Adipocyte (in vitro differentiated cells): ENCODE measurements at regions not wholly inside any gene's neighbourhood (a gene's known extent, or its start where the extent isn't known, plus 50 kb on each side); places are given as distances from the start of the nearest gene placed in this dataset.
A peak's percentile ranks its signal among the peaks of the same experiment; 100 is the strongest.
"Not testable (repeated sequence)": the region's sequence is repeated elsewhere in the genome, so short reads cannot be mapped to it uniquely, and the experiment has no call there.

Experiments used
- DNase-seq: peaks from one replicate; pipeline ENCODE4 v3.0.0-alpha.2; 2015; ENCODE audit warnings: low read depth
- H3K27me3 ChIP-seq: replicated peaks from 2 replicates; pipeline ENCODE4 v1.7.0; 2013; ENCODE audit warnings: mild to moderate bottlenecking, low read length, moderate library complexity; ENCODE audit not compliant: control insufficient read depth, insufficient read depth
- H3K36me3 ChIP-seq: 2 replicates; pipeline ENCODE4 v1.7.0; 2013; ENCODE audit warnings: low read length, mild to moderate bottlenecking, moderate library complexity; ENCODE audit not compliant: control insufficient read depth, insufficient read depth, severe bottlenecking
- H3K4me1 ChIP-seq: 2 replicates; pipeline ENCODE4 v1.7.0; 2013; ENCODE audit warnings: mild to moderate bottlenecking, low read length, moderate library complexity; ENCODE audit not compliant: control insufficient read depth, insufficient read depth
- H3K4me3 ChIP-seq: 2 replicates; pipeline ENCODE4 v1.7.0; 2013; ENCODE audit warnings: mild to moderate bottlenecking, low read length, moderate library complexity
- H3K9ac ChIP-seq: 2 replicates; pipeline ENCODE4 v1.7.0; 2013; ENCODE audit warnings: mild to moderate bottlenecking, low read length, moderate library complexity
- H3K9me3 ChIP-seq: 2 replicates; pipeline ENCODE4 v1.7.0; 2013; ENCODE audit warnings: mild to moderate bottlenecking, low read length, moderate library complexity; ENCODE audit not compliant: control insufficient read depth

DNA sequence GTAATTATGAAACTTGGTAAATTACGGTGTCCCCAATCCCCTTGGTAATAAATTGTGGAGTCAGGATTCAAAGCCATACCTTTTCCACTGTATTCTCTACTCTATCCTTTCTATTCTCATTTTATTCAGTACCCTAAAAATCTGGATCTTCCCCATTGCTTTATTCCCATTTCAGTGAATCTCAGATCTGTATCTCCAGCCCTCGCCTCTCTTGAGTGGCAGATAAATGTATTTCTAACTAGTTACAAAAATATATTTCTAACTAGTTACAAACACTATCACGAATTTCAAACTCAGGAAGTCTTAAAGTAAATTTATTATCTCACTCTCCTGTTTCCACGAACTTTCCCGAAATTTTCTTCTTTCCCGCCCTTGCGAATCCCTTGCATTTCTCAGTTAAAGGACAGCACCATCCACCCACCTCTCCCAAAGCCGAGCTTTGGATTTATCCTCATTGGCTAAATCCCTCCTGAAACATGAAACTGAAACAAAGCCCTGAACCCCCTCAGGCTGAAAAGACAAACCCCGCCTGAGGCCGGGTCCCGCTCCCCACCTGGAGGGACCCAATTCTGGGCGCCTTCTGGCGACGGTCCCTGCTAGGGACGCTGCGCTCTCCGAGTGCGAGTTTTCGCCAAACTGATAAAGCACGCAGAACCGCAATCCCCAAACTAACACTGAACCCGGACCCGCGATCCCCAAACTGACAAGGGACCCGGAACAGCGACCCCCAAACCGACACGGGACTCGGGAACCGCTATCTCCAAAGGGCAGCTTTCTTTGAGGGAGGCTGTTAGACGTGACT is 164.3 kb upstream of the PABPC3 start:
- Histone ChIP-seq H3K27me3 (peaks cover 32% of the 10 kb centered on the region), H3K36me3 (no peaks in the 10 kb centered on the region), H3K9me3 (no peaks in the 10 kb centered on the region), H3K4me1 (peaks cover 22% of the 10 kb centered on the region), H3K9ac (peak overlapping the region; percentile 54), H3K4me3 (peak overlapping the region; percentile 80)
- peak; percentile 27 for DNase-seq

DNA sequence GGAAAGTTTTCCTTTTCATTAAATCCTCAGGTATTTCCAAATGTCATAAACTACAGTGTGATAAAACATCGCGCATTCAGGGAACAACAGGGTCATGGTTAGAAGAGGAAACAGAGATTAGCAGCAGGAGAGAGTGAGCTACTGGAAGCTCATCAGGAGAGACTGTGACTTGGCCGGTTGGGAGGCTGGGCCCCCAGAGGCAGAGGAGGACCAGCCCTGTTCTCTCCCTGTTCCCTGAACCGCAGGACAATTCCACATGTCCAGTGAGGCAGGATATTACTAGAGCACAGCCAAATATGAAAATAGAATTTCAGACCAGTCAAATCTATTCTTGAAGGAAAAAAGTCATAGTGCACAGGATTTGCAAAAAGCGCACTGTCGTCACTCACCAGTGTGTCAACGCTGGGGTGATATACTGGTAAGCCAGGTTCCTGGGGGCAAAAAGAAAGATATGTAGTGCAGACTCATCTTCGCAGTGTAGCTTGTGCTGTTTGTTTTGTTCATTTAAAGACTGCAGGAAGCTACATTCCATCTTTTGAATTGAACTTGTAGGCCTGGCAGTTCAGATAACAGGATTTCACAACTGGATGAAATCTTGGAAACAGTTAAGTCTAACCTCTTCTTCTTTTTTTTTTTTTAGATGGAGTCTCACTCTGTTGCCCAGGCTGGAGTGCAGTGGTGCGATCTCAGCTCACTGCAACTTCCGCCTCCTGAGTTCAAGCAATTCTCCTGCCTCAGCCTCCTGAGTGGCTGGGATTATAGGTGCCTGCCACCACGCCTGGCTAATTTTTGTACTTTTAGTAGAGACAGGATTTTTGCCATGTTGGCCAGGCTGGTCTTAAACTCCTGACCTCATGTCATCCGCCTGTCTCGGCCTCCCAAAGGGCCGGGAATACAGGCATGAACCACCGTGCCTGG is 162.6 kb upstream of the PABPC3 start:
- peak; percentile 40 for DNase-seq
- not testable (repeated sequence) for H3K36me3 ChIP-seq, H3K9me3 ChIP-seq
- H3K4me3 ChIP-seq = peak overlapping the region; percentile 37
- H3K9ac ChIP-seq = peak overlapping the region; percentile 40
- H3K4me1 ChIP-seq = peaks cover 22% of the 10 kb centered on the region
- peaks cover 27% of the 10 kb centered on the region for H3K27me3 ChIP-seq

DNA sequence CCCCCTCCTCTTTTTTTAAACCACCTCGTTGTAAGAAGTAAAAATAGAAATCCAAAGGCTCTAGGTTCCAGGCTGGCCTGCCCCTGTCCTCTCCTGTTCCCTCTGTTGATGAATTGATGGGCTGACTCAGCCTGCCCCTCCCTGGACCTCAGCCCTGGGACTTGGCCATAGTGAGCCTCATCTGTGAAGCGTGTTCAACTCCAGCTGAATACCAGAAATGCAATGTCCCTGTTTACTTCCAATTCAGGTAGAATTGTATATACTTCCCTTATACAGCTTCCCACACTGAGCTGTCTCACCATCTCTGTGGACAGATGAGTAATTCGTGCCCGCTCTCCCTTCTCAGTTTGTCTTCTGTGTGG is 161.9 kb upstream of the PABPC3 start:
- not testable (repeated sequence) for H3K36me3 ChIP-seq, H3K9me3 ChIP-seq, DNase-seq, H3K4me3 ChIP-seq, H3K9ac ChIP-seq
- Histone ChIP-seq H3K27me3 (peaks cover 24% of the 10 kb centered on the region), H3K4me1 (peaks cover 22% of the 10 kb centered on the region)

DNA sequence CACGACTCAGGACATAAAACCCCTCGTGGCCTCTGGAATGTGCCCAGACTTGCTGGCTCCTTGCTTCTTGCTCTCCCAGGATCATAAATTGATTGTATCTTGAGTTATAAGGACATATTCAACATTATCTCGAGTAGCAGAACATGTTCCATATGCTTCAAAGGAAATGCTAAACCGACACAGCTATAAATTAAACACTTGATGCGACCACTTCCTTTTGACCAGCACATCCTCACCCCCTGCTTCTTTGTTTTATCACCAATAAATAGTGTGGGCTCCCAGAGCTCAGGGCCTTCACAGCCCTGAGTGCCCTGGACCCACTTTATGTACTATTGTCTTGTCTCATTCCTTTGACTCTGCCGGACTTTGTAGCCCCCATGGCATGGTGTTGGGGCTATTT is 157.0 kb upstream of the PABPC3 start:
- no peak for DNase-seq
- no peaks in the 10 kb centered on the region for H3K36me3 ChIP-seq
- H3K27me3 ChIP-seq = no peaks in the 10 kb centered on the region
- no peaks in the 10 kb centered on the region for H3K4me1 ChIP-seq
- H3K9me3 ChIP-seq = no peaks in the 10 kb centered on the region
- H3K9ac ChIP-seq = no peak overlapping the region
- no peak overlapping the region for H3K4me3 ChIP-seq

DNA sequence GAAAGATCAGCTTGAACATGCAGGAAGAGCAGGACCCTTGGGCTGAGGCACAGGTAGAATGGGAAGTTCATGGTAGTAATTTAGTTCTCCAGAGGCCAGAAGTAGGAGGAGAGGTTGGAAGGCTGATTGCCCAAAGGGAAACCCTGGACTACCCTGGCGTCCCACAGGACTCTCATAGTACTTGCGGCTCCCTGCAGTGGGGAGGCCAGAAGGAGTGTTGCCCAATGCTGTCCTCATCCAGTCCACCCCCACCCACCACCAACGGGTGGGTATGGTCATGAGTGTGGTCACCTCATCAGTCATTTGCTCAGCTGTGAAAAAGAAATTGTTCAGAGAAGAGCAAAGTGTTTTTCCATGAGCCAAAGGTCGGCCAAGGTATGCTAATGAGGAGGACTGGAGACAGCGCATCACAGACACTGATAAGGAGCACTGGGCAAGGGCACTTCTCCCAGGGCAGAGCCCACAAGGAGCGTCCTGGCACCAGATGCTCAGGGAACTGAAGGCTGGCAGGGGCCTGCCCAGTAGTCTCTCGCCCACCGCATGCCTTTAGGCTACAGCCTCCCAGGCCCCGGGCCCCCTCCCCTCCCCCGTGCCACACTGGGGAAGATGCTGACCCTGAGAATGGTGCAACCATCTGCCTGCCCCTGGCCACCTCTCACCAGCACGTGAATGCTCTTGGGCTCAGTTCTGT is 154.8 kb upstream of the PABPC3 start:
- H3K4me3 ChIP-seq, H3K4me1 ChIP-seq, H3K9me3 ChIP-seq, DNase-seq, H3K27me3 ChIP-seq, H3K36me3 ChIP-seq, H3K9ac ChIP-seq: not testable (repeated sequence)

DNA sequence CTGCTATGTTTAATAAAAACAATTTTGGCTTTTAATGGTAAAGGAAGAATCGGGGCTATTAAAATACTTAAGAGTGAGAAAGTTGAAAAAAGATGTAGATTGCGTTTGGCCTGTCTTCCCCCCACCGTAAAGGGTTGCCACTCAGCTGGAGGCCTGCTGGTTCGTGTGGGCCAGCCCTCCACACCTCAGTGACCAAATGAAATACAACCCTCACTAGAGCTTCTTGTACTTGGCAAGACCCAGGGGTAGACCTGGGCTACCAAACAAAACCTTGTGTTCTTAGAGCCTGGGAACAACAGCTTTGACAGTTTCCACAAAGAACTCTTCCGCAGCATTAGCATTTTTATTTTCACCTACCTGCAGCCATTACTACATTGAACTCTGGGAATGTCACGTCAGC is 152.8 kb upstream of the PABPC3 start:
- H3K27me3 ChIP-seq = no peaks in the 10 kb centered on the region
- H3K36me3 ChIP-seq = no peaks in the 10 kb centered on the region
- no peaks in the 10 kb centered on the region for H3K4me1 ChIP-seq
- no peaks in the 10 kb centered on the region for H3K9me3 ChIP-seq
- H3K9ac ChIP-seq = no peak overlapping the region
- no peak overlapping the region for H3K4me3 ChIP-seq
- DNase-seq = no peak

DNA sequence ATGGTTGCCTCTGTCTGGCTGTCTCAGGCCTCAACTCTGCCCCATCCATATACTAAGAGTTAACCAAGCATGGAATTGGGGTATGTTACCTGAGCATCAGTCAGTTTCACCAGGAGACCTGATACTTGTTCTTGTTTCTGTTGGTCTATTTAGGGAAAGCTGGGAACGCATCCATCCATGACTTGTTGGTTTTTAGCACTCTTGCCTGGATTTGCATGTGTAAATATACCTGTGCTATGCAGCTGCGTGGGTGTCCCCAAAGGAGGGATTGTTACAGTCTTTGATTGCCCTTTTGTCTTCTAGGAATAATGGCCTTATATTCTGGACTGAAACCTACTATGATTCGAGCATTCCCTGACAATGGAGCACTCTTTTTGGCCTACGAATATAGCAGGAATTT is 151.9 kb upstream of the PABPC3 start:
- DNase-seq, H3K9ac ChIP-seq, H3K27me3 ChIP-seq, H3K36me3 ChIP-seq, H3K4me3 ChIP-seq, H3K4me1 ChIP-seq, H3K9me3 ChIP-seq: not testable (repeated sequence)

DNA sequence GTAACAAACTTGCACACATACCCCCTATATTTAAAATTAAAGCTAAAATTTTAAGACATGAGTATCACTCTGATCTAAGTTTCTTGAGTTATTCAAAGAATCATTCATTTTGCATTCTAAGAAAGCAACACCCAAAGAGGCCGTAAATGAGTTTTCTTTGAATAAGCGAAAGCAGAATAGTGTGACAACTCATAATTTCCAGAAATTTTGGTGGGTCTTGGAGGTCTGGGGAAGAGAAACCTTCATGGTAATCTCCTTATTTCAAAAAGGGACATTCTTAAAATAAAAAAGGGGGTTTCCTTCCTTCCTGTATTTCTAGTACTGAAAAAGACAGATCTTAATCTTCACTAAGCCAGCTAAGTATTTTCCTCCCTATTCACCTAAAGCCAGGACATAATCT is 147.0 kb upstream of the PABPC3 start:
- DNase-seq, H3K36me3 ChIP-seq, H3K27me3 ChIP-seq, H3K4me1 ChIP-seq, H3K9me3 ChIP-seq, H3K4me3 ChIP-seq, H3K9ac ChIP-seq: not testable (repeated sequence)

DNA sequence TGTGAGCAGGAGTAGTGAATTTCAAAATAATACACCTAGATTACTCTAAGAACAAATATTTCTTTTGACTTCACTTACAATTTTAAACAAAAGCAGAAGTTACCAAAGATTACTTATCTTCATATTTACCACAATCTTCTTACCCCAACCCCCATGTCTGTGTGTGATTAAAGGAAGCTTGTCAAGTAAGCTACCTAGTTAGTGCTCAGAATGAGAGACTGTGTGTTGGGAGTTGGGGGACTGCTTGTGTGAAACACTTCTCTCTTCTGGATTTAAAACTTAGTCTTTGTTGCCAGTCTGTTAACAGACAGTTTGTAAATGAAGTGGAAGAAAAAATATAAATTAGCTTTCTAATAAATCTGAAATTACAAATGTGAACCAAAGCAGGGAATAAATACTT is 145.3 kb upstream of the PABPC3 start:
- not testable (repeated sequence) for H3K9ac ChIP-seq, H3K27me3 ChIP-seq, H3K9me3 ChIP-seq, H3K36me3 ChIP-seq, H3K4me3 ChIP-seq, DNase-seq, H3K4me1 ChIP-seq

DNA sequence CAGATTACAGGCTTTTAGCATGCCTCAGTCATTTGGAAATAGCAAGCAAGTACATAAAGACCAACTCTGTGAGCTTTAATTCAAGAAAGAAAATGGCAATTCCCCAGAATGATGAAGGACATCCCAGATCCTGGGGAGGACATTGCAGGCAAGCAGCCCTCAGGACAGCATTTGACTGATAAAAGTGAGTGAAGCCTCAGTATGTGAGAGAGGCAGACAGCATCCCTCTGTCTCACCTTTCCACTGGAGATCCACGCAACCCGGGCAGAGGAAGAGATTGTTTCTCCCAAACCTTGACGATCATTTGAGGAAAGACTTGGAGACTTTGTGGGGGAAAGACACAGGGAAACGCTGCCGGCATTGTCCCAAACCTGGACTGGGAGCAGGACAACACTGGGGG is 128.0 kb upstream of the PABPC3 start:
- not testable (repeated sequence) for H3K9me3 ChIP-seq, H3K27me3 ChIP-seq, H3K36me3 ChIP-seq, H3K4me1 ChIP-seq
- Histone ChIP-seq H3K9ac (peak overlapping the region; percentile 66), H3K4me3 (peak overlapping the region; percentile 77)
- peak; percentile 38 for DNase-seq

DNA sequence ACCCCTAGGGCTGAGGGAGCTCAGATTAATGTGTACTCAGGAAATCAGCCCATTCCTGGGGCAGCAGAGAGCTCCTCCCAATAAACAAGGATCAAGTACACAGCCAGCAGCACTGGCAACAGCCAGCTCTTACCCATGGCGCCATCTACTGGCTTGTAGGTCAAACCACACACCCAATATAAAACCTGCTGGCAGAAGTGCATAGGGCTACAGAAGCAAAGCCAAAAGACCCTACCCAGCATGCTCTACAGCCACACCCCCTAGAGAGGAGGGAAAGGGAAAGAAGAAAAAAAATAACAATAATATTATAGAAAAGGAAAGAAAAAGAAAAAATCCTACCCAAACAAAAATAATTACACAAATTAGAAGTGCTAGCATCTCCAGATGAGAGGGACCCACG is 127.5 kb upstream of the PABPC3 start:
- peak; percentile 47 for DNase-seq
- not testable (repeated sequence) for H3K36me3 ChIP-seq, H3K4me1 ChIP-seq, H3K9me3 ChIP-seq, H3K27me3 ChIP-seq
- peak overlapping the region; percentile 66 for H3K9ac ChIP-seq
- peak overlapping the region; percentile 77 for H3K4me3 ChIP-seq
